Activated effector memory CD4-positive, alpha-beta T cell treated with anti-CD3 and anti-CD28 coated beads, Interleukin-2, amount 50 U/mL, for 16 hours (primary cell): ENCODE measurements at regions not wholly inside any gene's neighbourhood (a gene's known extent, or its start where the extent isn't known, plus 50 kb on each side); places are given as distances from the start of the nearest gene placed in this dataset.
"Not testable (repeated sequence)": the region's sequence is repeated elsewhere in the genome, so short reads cannot be mapped to it uniquely, and the experiment has no call there.

Experiments used
- DNase-seq: peaks from one replicate; pipeline ENCODE4 v3.0.0-alpha.2; 2020

GRCh38 chr2:193891023-193891422 lies 1696.3 kb upstream of the TMEFF2 start:
- DNase-seq = no peak

- DNase-seq = no peak
Measured at GRCh38 chr2:193885419-193885818, 1690.7 kb upstream of the TMEFF2 start.

GRCh38 chr2:193883820-193884219 lies 1689.1 kb upstream of the TMEFF2 start:
- no peak for DNase-seq

DNA sequence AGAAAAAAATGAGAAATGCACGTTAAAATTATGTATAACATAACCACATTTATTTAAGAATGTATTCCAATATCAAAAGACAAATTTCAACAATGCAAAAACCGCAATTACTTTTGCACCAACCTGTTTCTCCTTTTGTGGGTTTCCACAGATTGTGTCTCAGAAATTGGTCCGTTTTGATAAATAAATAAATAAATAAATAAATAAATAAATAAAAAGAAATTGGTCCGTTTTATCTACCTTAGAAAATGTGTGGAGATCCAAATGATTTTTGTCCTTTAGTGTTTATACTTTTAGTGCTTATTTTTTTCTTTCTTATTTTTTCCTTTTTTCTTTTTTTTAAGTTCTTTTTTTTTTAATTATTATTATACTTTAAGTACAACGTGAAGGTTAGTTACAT lies 1682.2 kb upstream of the TMEFF2 start:
- no peak for DNase-seq

DNA sequence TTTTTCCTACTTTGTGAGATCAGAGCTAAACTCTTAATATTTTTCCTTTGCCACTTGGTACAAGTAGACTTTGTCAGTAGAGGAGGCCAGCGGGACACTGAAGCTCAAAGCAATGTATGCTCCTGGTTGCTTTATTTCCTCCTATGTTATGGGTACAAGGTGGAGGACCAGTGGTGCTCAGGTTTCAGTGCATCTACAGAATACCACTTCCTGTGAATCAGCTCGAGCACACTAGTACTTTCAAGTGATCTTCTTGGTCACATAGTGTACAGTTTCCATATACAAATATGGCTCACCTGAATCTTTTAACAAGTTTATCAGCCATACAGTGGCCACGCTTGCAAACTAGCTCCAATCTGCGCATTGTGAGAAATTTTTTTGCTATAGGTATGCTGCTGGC lies 1674.8 kb upstream of the TMEFF2 start:
- DNase-seq = no peak

DNA sequence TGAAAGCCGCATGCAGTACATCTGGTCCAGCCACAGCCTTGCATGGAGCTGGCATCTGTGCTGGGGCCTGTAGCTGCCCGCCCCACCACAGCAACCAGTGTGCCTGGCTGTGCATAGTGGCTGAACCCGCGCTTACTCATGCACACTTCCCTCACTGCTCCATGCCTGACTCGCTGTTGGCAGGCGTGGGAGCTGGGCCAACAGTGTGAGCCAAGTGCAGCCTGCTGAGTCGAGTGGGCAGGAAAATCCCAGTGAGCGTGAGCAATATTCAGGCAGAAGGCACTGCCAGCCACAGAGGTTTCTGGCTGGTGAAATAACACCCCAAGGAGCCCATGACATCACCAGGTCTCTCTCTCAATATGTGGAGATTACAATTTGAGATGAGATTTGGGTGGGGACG lies 1674.1 kb upstream of the TMEFF2 start:
- DNase-seq = no peak

- DNase-seq = no peak
Measured at GRCh38 chr2:193868132-193868531, 1673.4 kb upstream of the TMEFF2 start.

DNA sequence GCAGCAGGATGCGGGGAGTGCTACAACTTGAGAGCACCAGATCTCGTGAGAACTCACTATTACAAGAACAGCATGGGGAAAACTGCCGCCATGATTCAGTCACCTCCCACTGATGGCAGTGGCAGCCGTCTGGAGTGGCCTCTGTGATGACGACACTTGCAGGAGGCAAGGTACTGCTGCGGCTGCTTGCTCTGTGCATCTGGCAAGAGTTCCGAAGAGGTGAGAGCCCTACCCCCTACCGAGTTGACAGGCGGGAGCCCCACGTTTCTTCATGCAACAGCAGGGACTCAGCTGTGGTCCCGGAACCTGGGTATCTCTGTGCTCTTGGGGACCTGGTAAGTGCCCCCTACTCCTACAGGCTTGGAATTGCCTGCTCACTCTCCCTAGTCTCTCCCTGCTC lies 1672.7 kb upstream of the TMEFF2 start:
- no peak for DNase-seq

- no peak for DNase-seq
Measured at GRCh38 chr2:193861557-193861956, 1666.8 kb upstream of the TMEFF2 start.

- DNase-seq = no peak
Measured at GRCh38 chr2:193847991-193848390, 1653.3 kb upstream of the TMEFF2 start.

DNA sequence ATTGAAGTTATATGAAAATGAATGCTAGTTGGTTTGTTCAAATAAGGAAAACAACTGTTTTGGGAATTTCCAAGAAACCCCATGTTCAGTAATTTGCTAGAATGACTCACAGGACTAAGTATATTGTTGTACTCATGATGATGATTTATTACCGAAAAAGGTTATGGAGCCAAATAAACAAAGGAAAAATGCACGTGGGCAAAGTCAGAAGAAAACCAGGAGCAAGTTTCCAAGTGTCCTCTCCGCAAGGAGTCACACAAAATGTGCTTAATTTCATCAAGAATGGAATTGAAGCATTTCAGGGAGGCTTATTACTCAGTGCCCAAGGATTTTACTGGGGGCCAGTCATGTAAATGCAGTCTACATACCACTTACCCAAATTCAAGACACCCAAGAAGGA lies 1652.4 kb upstream of the TMEFF2 start:
- DNase-seq = no peak

DNA sequence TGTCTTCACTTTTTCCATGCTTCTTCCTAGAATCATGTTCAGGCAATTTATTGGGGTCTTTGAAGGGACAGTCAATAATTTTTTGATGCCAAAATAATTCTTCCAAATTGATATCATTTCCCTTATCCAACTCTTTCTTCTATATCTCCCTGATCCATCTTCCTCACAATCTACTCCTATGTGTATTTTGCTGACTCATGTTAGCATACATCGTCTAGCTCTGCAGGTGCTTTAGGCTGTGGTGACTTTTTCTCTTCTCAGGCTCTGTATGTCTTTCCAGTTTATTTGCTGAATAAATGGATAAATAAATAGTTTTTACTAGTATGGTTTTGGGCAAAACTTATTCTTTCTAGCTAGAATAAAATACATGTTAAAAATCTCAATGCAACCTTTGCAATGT lies 1650.9 kb upstream of the TMEFF2 start:
- DNase-seq = no peak

DNA sequence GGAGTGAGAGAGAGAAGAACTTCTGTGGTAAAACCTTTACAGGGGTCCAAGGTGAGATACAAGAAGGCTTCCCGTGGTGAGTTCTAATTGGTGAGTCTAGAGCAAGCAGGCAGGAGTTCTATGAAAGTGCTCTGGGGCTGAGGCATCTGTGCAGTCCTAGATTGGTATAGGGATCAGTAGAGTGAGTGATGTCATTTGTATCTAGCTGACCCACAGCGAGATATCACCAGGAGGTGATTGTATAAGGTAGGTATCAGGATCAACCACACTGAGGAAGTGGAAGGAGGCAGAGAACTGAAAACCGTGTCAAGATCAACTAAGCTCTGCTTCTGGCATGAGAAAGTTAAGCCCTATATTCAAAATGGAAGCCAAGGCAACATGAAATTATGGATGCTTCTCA lies 1648.9 kb upstream of the TMEFF2 start:
- DNase-seq = no peak

DNA sequence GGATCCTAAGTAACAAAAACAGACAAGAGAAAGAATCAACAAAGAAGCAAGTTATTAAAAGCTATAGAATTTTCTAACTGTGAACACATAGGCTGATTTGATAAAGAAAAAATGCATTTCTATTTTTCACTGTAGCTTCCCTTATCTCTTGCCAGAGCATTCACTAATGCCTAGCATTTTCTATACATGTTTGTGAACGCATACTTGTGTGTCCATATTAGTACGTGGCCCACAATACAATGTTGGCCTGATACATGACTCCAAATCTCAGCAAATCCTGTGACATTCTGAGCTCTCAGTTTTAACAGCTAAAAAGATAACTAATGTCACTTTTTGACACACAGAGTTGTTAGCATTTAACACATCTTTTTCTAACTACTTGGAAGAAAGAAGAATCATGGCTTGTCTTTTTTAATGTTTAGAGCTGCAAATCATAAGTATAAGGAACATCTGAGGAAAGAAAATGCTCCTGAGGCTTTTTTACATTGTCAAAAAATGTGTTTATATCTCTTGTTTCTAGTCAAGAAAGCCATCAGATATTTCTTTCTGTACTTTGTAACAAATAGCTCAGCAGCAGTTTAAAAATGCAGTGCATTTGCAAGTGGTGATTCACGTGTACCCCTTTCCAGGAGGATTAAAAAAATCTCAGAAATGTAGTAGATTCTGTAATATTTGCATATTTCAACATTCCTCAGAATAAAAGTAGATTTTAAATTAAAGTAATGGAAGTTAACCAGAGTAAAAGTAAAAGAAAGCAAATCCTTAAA lies 1646.8 kb upstream of the TMEFF2 start:
- DNase-seq = no peak

DNA sequence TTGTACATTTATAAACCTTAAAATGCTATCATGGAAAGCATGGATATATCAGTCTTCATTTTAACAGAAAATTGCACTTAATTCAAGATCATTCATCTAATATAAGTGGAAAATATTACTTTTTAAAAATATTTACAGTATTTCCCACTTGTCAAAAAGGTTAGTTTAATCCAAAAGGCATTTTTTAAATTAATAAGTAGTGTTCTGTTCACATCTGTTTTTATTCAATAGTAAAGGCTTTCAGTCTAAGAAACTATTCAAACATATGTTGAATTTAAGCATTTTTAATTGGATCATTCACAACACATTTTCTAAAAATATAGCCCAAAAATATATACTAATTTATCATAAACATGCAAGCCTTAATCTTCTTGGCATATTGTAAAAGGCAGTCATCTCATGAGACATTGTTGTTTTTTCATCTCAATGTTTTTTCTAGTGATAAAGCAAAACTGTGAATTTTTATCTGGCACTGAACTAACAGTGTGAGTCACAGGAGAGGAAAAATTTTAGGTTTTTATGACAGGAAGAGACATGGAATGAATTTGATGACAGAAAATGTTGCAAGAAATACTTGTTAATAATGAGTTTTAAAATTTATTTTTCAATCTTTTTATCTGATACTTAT lies 1642.5 kb upstream of the TMEFF2 start:
- DNase-seq = no peak

DNA sequence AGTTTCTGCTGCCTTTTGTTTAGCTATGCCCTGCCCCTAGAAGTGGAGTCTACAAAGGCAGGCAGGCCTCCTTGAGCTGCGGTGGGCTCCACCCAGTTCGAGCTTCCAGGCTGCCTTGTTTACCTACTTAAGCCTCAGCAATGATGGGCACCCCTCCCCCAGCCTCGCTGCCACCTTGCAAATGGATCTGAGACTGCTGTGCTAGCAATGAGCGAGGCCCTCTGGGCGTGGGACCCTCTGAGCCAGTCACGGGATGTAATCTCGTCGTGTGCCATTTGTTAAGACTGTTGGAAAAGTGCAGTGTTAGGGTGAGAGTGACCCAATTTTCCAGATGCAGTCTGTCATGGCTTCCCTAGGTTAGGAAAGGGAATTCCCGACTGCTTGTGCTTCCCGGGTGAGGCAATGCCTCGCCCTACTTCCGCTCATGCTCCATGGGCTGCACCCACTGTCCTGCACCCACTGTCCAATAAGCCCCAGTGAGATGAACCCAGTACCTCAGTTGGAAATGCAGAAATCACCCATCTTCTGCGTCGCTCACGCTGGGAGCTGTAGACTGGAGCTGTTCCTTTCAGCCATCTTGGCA lies 1641.8 kb upstream of the TMEFF2 start:
- not testable (repeated sequence) for DNase-seq

GRCh38 chr2:193833895-193834294 lies 1639.2 kb upstream of the TMEFF2 start:
- DNase-seq = not testable (repeated sequence)

- DNase-seq = no peak
Measured at GRCh38 chr2:193824474-193824873, 1629.7 kb upstream of the TMEFF2 start.

DNA sequence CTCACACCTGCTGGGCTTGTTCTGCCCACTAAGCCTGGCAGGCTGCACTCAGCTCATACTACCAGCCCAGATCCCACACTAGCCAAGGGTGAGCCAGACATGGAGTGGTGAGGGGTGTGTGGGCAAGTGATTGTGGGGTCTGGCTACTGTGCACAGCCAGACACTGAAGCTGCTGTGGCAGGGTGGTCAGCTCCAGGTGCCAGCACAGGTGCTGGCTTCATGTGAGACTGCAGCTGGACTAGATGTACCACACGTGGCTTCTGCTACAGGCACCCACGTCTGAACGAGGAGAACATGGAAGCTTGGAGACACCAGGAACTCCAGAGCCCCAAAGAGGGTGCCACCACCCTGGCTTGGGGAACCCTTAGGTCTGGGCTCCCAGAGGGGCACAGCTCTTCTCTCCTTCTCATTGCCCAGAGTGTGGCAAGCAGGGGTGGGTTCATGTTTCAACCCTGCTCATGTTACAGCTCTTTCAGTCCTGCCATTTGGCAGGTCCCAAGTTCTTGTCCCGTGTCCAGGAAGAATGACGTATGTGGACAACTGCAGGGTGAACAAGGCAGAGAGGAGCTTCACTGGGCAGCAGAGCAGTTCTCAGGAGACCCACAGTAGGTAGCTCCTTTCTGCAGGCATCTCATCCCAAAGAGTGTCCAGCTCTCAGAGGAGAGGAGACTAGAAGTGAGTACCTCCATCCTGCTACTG lies 1624.2 kb upstream of the TMEFF2 start:
- DNase-seq = no peak

GRCh38 chr2:193816008-193816407 lies 1621.3 kb upstream of the TMEFF2 start:
- no peak for DNase-seq

GRCh38 chr2:193810533-193810932 lies 1615.8 kb upstream of the TMEFF2 start:
- DNase-seq = no peak

- DNase-seq = no peak
Measured at GRCh38 chr2:193808877-193809276, 1614.1 kb upstream of the TMEFF2 start.

DNA sequence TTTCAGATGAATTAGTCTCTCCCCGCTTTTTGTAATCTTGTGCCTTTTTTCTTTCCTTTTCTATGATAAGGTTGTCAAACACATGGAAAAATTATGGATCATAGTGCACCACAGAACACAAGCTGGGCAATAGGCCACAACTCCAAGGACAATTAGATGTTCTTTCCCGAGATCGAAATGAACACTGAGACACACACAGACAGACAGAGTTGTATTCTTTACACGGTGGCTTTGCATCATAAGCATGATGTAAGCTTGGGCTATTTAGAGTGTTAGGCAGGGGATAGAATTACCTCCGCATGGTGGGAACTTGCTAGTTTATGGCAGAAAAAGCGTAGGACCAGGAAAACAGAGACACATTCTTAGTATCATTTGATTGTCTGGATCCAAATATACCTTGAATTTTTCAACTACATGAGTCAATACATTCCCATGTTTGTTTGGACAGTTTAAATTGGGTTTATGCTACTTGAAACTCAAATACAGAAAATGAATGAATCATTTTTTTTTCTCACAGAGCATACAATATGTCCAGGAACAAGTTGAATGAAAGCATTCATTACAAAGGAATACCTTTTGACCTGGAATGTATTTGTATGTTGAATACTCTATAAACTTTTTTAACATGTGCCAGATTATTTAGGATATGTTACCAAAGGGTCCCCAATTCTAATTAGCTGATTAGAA lies 1611.5 kb upstream of the TMEFF2 start:
- DNase-seq = no peak
